Epithelial cell of proximal tubule (primary cell): ENCODE measurements at regions not wholly inside any gene's neighbourhood (a gene's known extent, or its start where the extent isn't known, plus 50 kb on each side); places are given as distances from the start of the nearest gene placed in this dataset.

Experiments used
- DNase-seq: peaks from one replicate; pipeline ENCODE4 v3.0.0-alpha.2; 2011; ENCODE audit warnings: low read depth
- H3K4me3 ChIP-seq: 2 replicates; pipeline ENCODE4 v1.5.1; 2011; ENCODE audit warnings: low read depth, mild to moderate bottlenecking, low read length
- TF ChIP-seq, protein P1 (sequence below): conservative IDR thresholded peaks from 2 replicates; pipeline ENCODE4 v1.5.1; 2012; ENCODE audit warnings: low read depth, mild to moderate bottlenecking, low read length

DNA sequence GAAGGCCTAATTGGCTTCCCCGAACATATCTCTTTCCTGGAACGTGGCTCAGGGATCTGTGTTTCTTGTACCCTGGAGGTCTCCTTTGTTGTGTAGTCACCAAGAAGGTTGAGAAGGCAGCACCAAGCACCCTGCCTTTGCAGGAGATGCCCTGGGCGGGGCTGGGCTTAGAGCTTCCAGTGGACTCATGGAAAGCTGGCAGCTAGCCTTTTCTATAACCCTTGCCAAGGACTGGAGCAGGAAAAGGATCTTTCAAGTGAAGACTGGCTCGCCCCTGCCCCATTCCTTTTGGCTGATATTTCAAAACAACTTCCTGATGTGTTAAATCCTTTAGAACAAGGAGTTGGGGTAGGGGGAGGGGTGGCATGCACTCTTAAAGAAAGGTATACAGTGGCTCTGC is 58.9 kb upstream of the EPHA6 start:
- TF ChIP-seq, protein P1, sequence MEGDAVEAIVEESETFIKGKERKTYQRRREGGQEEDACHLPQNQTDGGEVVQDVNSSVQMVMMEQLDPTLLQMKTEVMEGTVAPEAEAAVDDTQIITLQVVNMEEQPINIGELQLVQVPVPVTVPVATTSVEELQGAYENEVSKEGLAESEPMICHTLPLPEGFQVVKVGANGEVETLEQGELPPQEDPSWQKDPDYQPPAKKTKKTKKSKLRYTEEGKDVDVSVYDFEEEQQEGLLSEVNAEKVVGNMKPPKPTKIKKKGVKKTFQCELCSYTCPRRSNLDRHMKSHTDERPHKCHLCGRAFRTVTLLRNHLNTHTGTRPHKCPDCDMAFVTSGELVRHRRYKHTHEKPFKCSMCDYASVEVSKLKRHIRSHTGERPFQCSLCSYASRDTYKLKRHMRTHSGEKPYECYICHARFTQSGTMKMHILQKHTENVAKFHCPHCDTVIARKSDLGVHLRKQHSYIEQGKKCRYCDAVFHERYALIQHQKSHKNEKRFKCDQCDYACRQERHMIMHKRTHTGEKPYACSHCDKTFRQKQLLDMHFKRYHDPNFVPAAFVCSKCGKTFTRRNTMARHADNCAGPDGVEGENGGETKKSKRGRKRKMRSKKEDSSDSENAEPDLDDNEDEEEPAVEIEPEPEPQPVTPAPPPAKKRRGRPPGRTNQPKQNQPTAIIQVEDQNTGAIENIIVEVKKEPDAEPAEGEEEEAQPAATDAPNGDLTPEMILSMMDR: no peak
- no peak overlapping the region for H3K4me3 ChIP-seq
- no peak for DNase-seq

DNA sequence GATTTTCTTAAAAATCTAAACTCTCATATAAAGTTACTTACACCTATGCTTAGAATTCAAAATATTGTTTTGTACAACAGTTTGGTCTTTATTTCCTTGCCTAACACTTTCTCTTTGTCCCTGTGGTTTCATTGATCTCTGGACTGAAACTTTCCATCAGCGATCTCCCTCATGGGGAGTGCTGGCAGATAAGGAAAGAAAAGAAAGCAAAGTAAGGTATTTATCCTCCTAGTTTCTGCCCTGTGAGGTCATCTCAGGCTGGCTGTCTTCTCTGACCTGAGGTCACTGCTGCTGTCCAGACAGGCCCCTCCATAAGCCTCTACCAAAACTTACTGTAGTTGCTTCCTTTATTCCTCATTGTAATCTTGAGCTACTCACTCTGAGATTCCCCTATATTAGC is 57.9 kb upstream of the EPHA6 start:
- no peak overlapping the region for H3K4me3 ChIP-seq
- TF ChIP-seq, protein P1: no peak
- no peak for DNase-seq

DNA sequence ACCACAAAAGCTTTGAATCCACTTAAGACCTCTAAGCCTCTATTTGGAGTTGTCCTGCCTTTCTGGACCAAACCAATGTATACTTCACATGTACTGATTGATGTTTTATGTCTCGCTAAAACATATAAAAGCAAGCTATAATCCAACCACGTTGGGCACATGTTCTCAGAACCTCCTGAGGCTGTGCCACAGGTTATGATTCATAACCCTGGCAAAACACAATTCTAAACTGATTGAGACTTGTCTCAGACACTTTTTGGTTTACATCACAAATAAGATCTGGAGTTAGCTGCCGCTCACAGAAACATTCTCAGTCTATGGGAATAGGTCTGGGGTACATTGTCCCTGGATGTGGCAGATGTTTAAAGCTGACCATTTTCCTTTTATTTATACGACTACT is 53.4 kb upstream of the EPHA6 start:
- TF ChIP-seq, protein P1: no peak
- no peak for DNase-seq
- no peak overlapping the region for H3K4me3 ChIP-seq
